Parathyroid adenoma (tissue), 2 donors: ENCODE measurements at regions not wholly inside any gene's neighbourhood (a gene's known extent, or its start where the extent isn't known, plus 50 kb on each side); places are given as distances from the start of the nearest gene placed in this dataset.

Experiments
- H2AFZ ChIP-seq: fragments of 300-600 bp; sonication (generic); one replicate; pipeline ENCODE4 v1.7.0; 2017; ENCODE audit warnings: antibody characterized with exemption, mild to moderate bottlenecking
- H3K27ac ChIP-seq: fragments of 300-600 bp; sonication (generic); one replicate; pipeline ENCODE4 v1.7.0; 2017
- H3K27me3 ChIP-seq: fragments of 300-600 bp; sonication (generic); one replicate; pipeline ENCODE4 v1.7.0; 2017; ENCODE audit warnings: low read length; ENCODE audit not compliant: control insufficient read depth, insufficient read depth
- H3K36me3 ChIP-seq: fragments of 300-600 bp; sonication (generic); one replicate; pipeline ENCODE4 v1.7.0; 2017; ENCODE audit warnings: low read length; ENCODE audit not compliant: control insufficient read depth, insufficient read depth
- H3K4me1 ChIP-seq: fragments of 300-600 bp; sonication (generic); one replicate; pipeline ENCODE4 v1.7.0; 2017; ENCODE audit warnings: control low read depth
- H3K4me2 ChIP-seq: fragments of 300-600 bp; sonication (generic); one replicate; pipeline ENCODE4 v1.7.0; 2017; ENCODE audit warnings: low read length
- H3K4me3 ChIP-seq: fragments of 300-600 bp; sonication (generic); one replicate; pipeline ENCODE4 v1.7.0; 2017; ENCODE audit warnings: low read depth, low read length
- H3K79me2 ChIP-seq: fragments of 300-600 bp; sonication (generic); one replicate; pipeline ENCODE4 v1.7.0; 2017; ENCODE audit warnings: control low read depth
- H3K9ac ChIP-seq: fragments of 300-600 bp; sonication (generic); one replicate; pipeline ENCODE4 v1.7.0; 2017; ENCODE audit warnings: mild to moderate bottlenecking
- H3K9me3 ChIP-seq: fragments of 300-600 bp; sonication (generic); one replicate; pipeline ENCODE4 v1.7.0; 2017; ENCODE audit warnings: low read length; ENCODE audit not compliant: control insufficient read depth
- TF ChIP-seq, protein P1 (sequence below): fragments of 300-600 bp; sonication (generic); IDR thresholded peaks from one replicate; pipeline ENCODE4 v1.7.0; 2017; ENCODE audit warnings: antibody characterized with exemption, mild to moderate bottlenecking
- donor health status: primary hyperparathyroidism.

DNA sequence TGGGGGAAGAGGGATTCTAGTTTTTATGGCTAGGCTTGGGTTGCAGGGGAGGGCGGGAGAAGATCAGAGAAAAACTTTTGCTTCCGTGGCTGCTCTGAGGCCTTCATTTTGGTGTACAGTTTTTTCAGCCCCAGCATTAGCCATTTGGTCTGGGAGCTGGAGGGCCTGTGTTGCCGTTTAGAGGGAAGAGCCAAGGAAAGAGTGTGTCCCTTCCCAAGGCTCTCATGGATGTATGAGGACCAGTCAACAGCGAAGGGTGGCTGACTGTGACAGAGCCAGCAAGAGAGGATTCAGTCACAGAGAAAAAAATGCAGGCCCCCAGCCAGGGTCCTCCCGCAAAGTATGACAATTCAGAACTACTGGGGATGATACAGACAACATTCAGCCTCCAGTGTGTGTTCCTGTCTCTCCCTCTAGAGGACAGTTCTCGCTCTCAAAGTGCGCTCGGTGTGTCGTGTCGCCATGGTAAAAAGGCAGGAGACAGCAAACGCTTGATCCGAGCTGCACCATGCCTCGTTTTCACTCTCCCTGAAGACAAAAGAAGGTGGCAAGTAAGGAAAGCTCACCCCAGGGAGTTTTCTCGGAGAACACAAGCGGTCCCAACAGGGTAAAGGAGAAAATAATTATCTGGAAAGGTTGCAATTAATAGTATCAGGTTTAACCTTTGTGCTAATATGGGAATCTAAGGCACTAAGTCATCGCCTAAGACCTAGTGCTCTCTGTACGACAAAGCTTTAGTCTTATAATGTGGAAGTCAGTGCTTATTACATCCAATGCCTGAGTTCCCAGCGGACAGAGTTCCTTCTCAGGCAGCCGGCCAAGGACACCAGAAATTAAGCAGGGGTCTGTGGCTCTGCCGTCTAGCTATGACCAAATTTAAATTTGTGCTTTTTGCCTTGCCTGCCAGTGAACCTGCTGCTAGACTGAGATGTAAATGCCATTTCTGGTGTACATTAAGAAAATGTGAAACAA is 157.3 kb upstream of the PLXNC1 start:
- Histone ChIP-seq H3K36me3 (no peaks in the 10 kb centered on the region), H3K9me3 (no peaks in the 10 kb centered on the region), H3K79me2 (no peaks in the 10 kb centered on the region), H3K9ac (no peak overlapping the region), H3K4me1 (no peaks in the 10 kb centered on the region), H3K4me2 (no peak overlapping the region), H3K27ac (no peak overlapping the region), H3K4me3 (no peak overlapping the region), H2AFZ (peak overlapping the region; percentile 38), H3K27me3 (no peaks in the 10 kb centered on the region)
- TF ChIP-seq, protein P1, sequence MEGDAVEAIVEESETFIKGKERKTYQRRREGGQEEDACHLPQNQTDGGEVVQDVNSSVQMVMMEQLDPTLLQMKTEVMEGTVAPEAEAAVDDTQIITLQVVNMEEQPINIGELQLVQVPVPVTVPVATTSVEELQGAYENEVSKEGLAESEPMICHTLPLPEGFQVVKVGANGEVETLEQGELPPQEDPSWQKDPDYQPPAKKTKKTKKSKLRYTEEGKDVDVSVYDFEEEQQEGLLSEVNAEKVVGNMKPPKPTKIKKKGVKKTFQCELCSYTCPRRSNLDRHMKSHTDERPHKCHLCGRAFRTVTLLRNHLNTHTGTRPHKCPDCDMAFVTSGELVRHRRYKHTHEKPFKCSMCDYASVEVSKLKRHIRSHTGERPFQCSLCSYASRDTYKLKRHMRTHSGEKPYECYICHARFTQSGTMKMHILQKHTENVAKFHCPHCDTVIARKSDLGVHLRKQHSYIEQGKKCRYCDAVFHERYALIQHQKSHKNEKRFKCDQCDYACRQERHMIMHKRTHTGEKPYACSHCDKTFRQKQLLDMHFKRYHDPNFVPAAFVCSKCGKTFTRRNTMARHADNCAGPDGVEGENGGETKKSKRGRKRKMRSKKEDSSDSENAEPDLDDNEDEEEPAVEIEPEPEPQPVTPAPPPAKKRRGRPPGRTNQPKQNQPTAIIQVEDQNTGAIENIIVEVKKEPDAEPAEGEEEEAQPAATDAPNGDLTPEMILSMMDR = peak; percentile 27

DNA sequence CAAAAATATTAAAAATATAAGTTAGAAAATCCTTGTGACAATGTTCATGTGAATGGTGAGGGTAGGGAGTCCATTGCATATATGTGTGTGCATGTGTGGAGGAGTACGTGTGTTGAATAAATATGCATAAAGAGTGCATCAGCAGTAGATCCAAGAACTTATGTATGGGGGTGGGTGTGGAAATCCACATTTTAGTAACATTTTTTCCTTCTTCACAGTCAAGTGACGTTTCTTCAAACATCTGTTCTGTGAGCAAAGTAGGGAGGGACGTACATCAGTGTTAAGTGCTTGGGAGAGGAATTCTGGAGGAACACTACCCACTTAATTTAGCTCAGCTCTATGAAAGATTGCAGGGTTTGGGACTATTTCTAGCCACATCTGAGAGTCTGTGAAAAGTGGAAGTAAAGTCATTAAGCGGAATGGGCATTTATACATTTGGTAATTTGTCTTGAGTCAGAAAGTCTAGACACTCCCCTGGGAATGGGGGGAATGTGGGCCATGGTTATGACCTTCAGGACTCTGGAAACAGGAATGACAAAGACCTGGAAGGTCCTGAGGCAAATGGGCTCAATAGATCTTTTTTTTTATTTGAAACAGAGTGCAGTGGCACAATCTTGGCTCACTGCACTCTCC is 156.4 kb upstream of the PLXNC1 start:
- TF ChIP-seq, protein P1 = no peak
- no peak overlapping the region for H3K9ac ChIP-seq

DNA sequence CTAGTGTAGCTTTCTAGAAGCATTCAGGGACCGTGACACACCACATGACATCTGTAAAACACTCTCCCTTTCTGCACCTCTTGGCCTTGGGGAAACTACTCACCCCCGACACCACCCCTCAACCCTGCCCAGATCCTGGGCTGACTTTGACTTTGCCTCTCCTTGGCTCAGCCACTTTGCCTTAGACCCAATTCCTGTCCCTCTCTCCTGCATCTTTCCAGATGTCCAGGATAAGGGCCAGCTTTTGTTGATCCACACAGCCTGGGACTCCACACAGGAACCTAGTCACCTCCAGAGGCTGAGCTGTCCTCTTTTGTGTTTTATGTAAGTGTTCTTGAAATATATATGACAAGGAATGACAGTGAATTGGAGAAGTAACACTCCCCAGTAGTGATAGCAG is 153.7 kb upstream of the PLXNC1 start:
- Histone ChIP-seq H3K9me3 (no peaks in the 10 kb centered on the region), H3K9ac (no peak overlapping the region), H3K36me3 (no peaks in the 10 kb centered on the region), H3K27ac (no peak overlapping the region), H3K27me3 (no peaks in the 10 kb centered on the region), H3K4me1 (no peaks in the 10 kb centered on the region), H2AFZ (no peak overlapping the region), H3K4me3 (no peak overlapping the region), H3K4me2 (no peak overlapping the region), H3K79me2 (no peaks in the 10 kb centered on the region)
- TF ChIP-seq, protein P1 = no peak

More for the DNA sequence above, 156.4 kb upstream of the PLXNC1 start:
- H2AFZ ChIP-seq = no peak overlapping the region
- H3K9me3 ChIP-seq = no peaks in the 10 kb centered on the region
- H3K27ac ChIP-seq = no peak overlapping the region
- H3K27me3 ChIP-seq = no peaks in the 10 kb centered on the region
- no peak overlapping the region for H3K4me2 ChIP-seq
- no peaks in the 10 kb centered on the region for H3K4me1 ChIP-seq
- no peaks in the 10 kb centered on the region for H3K36me3 ChIP-seq
- H3K79me2 ChIP-seq = no peaks in the 10 kb centered on the region
- no peak overlapping the region for H3K4me3 ChIP-seq

DNA sequence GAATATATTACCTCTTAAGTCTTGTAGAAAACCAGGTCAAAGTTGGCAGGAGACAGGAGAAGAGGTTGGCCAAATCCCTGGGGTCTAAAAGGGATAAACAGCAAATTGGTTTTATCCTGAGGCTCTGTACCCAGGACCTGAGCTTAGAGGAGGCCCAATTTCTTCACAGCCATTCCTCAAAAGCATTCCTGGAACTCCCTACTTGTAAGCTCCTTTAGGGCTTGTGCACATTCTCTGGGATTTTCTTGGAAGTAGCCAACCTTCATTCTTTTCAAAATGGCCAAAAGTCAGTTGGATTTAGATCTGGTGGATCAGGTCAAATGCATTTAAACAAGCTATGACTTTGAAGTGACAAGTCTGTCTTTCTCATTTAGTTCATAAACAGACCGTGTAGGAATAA is 152.1 kb upstream of the PLXNC1 start:
- Histone ChIP-seq H2AFZ (no peak overlapping the region), H3K4me1 (no peaks in the 10 kb centered on the region), H3K36me3 (no peaks in the 10 kb centered on the region), H3K79me2 (no peaks in the 10 kb centered on the region), H3K27me3 (no peaks in the 10 kb centered on the region), H3K9ac (no peak overlapping the region), H3K4me3 (no peak overlapping the region), H3K27ac (no peak overlapping the region), H3K9me3 (no peaks in the 10 kb centered on the region), H3K4me2 (no peak overlapping the region)
- TF ChIP-seq, protein P1 = no peak
